OCI-LY1 (cell line): ENCODE measurements at regions not wholly inside any gene's neighbourhood (a gene's known extent, or its start where the extent isn't known, plus 50 kb on each side); places are given as distances from the start of the nearest gene placed in this dataset.

Experiments used
- H2AFZ ChIP-seq: fragments of 200-600 bp; sonication (generic), shearing (Covaris generic); 2 replicates; pipeline ENCODE4 v1.6.0; 2014; ENCODE audit warnings: antibody characterized with exemption, mild to moderate bottlenecking, low read length
- H3F3A ChIP-seq: fragments of 200-600 bp; sonication (generic), shearing (Covaris generic); 2 replicates; pipeline ENCODE4 v1.6.0; 2014; ENCODE audit warnings: mild to moderate bottlenecking, antibody characterized with exemption, low read length, moderate library complexity; ENCODE audit not compliant: insufficient read depth
- H3K27ac ChIP-seq: fragments of 200-600 bp; sonication (generic); 2 replicates; pipeline ENCODE4 v1.5.1; 2014; ENCODE audit warnings: low read length, mixed run types, mild to moderate bottlenecking, low read depth; ENCODE audit not compliant: poor library complexity, severe bottlenecking
- H3K27me3 ChIP-seq: fragments of 200-600 bp; sonication (generic); 2 replicates; pipeline ENCODE4 v1.6.0; 2014; ENCODE audit warnings: antibody characterized with exemption, mild to moderate bottlenecking, low read length, moderate library complexity; ENCODE audit not compliant: insufficient read depth
- H3K36me3 ChIP-seq: fragments of 200-600 bp; sonication (generic); 2 replicates; pipeline ENCODE4 v1.6.1; 2014; ENCODE audit warnings: mild to moderate bottlenecking, antibody characterized with exemption, low read length, moderate library complexity, mixed read lengths; ENCODE audit not compliant: insufficient read depth
- H3K4me1 ChIP-seq: fragments of 200-600 bp; sonication (generic); 2 replicates; pipeline ENCODE4 v1.5.1; 2014; ENCODE audit warnings: mild to moderate bottlenecking, low read length, moderate library complexity; ENCODE audit not compliant: insufficient read depth, severe bottlenecking
- H3K4me2 ChIP-seq: fragments of 200-600 bp; sonication (generic), shearing (Covaris generic); 2 replicates; pipeline ENCODE4 v1.6.1; 2014; ENCODE audit warnings: low read length
- H3K4me3 ChIP-seq: fragments of 200-600 bp; sonication (generic); 2 replicates; pipeline ENCODE4 v1.5.1; 2014; ENCODE audit warnings: low read length, low read depth, mild to moderate bottlenecking, mixed read lengths; ENCODE audit not compliant: poor library complexity, severe bottlenecking
- H3K79me2 ChIP-seq: fragments of 200-600 bp; shearing (Covaris generic); 2 replicates; pipeline ENCODE4 v1.6.1; 2016; ENCODE audit warnings: mixed run types, low read length, mixed read lengths; ENCODE audit not compliant: insufficient read depth
- H3K9ac ChIP-seq: fragments of 200-600 bp; sonication (generic), shearing (Covaris generic); 2 replicates; pipeline ENCODE4 v1.6.1; 2014; ENCODE audit warnings: mild to moderate bottlenecking, low read length, mixed read lengths
- H3K9me2 ChIP-seq: fragments of 200-600 bp; sonication (generic), shearing (Covaris generic); 2 replicates; pipeline ENCODE4 v1.6.1; 2014; ENCODE audit warnings: low read depth, mild to moderate bottlenecking, low read length, mixed read lengths
- H3K9me3 ChIP-seq: fragments of 200-600 bp; shearing (Covaris generic); 2 replicates; pipeline ENCODE4 v1.6.1; 2014; ENCODE audit warnings: low read length, mixed read lengths
- H4K20me1 ChIP-seq: fragments of 200-600 bp; sonication (generic), shearing (Covaris generic); 2 replicates; pipeline ENCODE4 v1.6.0; 2016; ENCODE audit warnings: mild to moderate bottlenecking, low read length; ENCODE audit not compliant: insufficient read depth
- CTCF ChIP-seq: fragments of 200-600 bp; sonication (generic), shearing (Covaris generic); IDR thresholded peaks from 2 replicates; pipeline ENCODE4 v1.5.1; 2017; ENCODE audit warnings: mild to moderate bottlenecking, antibody characterized with exemption, low read length, moderate library complexity, mixed read lengths
- EZH2 ChIP-seq: fragments of 200-600 bp; sonication (generic), shearing (Covaris generic); IDR thresholded peaks from 2 replicates; pipeline ENCODE4 v1.8.0; 2017; ENCODE audit warnings: borderline replicate concordance, mixed run types, mild to moderate bottlenecking, antibody characterized with exemption, low read length, moderate library complexity, mixed read lengths

GRCh38 chr13:59452189-59452890 is 711.4 kb downstream of the DIAPH3 start:
- Histone ChIP-seq H3K4me2 (no peak overlapping the region), H3K4me3 (no peak overlapping the region), H3K9me3 (no peaks in the 10 kb centered on the region), H3F3A (no peaks in the 10 kb centered on the region), H3K27me3 (no peaks in the 10 kb centered on the region), H3K9me2 (no peaks in the 10 kb centered on the region), H2AFZ (no peak overlapping the region), H3K4me1 (no peaks in the 10 kb centered on the region), H3K27ac (no peak overlapping the region), H3K9ac (no peak overlapping the region), H4K20me1 (no peaks in the 10 kb centered on the region), H3K36me3 (no peaks in the 10 kb centered on the region), H3K79me2 (no peaks in the 10 kb centered on the region)
- TF ChIP-seq CTCF (no peak), EZH2 (no peak)

- Histone ChIP-seq H3K9me2 (no peaks in the 10 kb centered on the region), H3K36me3 (no peaks in the 10 kb centered on the region), H3K4me2 (no peak overlapping the region), H3K4me3 (no peak overlapping the region), H3K27me3 (no peaks in the 10 kb centered on the region), H4K20me1 (no peaks in the 10 kb centered on the region), H3K4me1 (no peaks in the 10 kb centered on the region), H3K9ac (no peak overlapping the region), H3K27ac (no peak overlapping the region), H3K79me2 (no peaks in the 10 kb centered on the region), H3F3A (no peaks in the 10 kb centered on the region), H2AFZ (no peak overlapping the region), H3K9me3 (no peaks in the 10 kb centered on the region)
- TF ChIP-seq EZH2: no peak
- no peak for TF ChIP-seq CTCF
Observed at GRCh38 chr13:59458908-59459579, 704.7 kb downstream of the DIAPH3 start.

GRCh38 chr13:59459972-59460371 is 703.8 kb downstream of the DIAPH3 start:
- H3K9me2 ChIP-seq: no peaks in the 10 kb centered on the region
- TF ChIP-seq EZH2 (no peak), CTCF (no peak)
- no peaks in the 10 kb centered on the region for H4K20me1 ChIP-seq
- H3K36me3 ChIP-seq: no peaks in the 10 kb centered on the region
- no peaks in the 10 kb centered on the region for H3K79me2 ChIP-seq
- H3K4me1 ChIP-seq: no peaks in the 10 kb centered on the region
- no peaks in the 10 kb centered on the region for H3K9me3 ChIP-seq
- H3K9ac ChIP-seq: no peak overlapping the region
- no peak overlapping the region for H3K4me2 ChIP-seq
- no peak overlapping the region for H2AFZ ChIP-seq
- H3F3A ChIP-seq: no peaks in the 10 kb centered on the region
- no peak overlapping the region for H3K4me3 ChIP-seq
- no peak overlapping the region for H3K27ac ChIP-seq
- no peaks in the 10 kb centered on the region for H3K27me3 ChIP-seq
